Upper lobe of left lung (tissue), 4 donors: ENCODE measurements at regions not wholly inside any gene's neighbourhood (a gene's known extent, or its start where the extent isn't known, plus 50 kb on each side); places are given as distances from the start of the nearest gene placed in this dataset.

Experiments
- CTCF ChIP-seq, 6 experiments: fragments of 450-650 bp in 4 of 6; fragments of 200-600 bp in 2 of 6; sonication (generic) in 2 of 6; IDR thresholded peaks; one replicate each; pipeline ENCODE4 v1.5.1; 2016 to 2019; ENCODE audit warnings: antibody characterized with exemption in 6 of 6
- POLR2A ChIP-seq, 4 donors: fragments of 450-650 bp; IDR thresholded peaks; one replicate each; pipeline ENCODE4 v1.5.1; 2016 to 2017; ENCODE audit warnings: antibody characterized with exemption in 4 of 4, mild to moderate bottlenecking in 2 of 4

- no peak for TF ChIP-seq POLR2A (IDR thresholded peaks at IDR 0.05)
- no peak for TF ChIP-seq CTCF (IDR thresholded peaks at IDR 0.05)
Observed at GRCh38 chrX:90012395-90012794, 90.7 kb downstream of the TGIF2LX start.
